Parathyroid adenoma (tissue), 2 donors: ENCODE measurements at regions not wholly inside any gene's neighbourhood (a gene's known extent, or its start where the extent isn't known, plus 50 kb on each side); places are given as distances from the start of the nearest gene placed in this dataset.
"Not testable (repeated sequence)": the region's sequence is repeated elsewhere in the genome, so short reads cannot be mapped to it uniquely, and the experiment has no call there.

Source experiments
- H2AFZ ChIP-seq: fragments of 300-600 bp; sonication (generic); one replicate; pipeline ENCODE4 v1.7.0; 2017; ENCODE audit warnings: antibody characterized with exemption, mild to moderate bottlenecking
- H3K27ac ChIP-seq: fragments of 300-600 bp; sonication (generic); one replicate; pipeline ENCODE4 v1.7.0; 2017
- H3K27me3 ChIP-seq: fragments of 300-600 bp; sonication (generic); one replicate; pipeline ENCODE4 v1.7.0; 2017; ENCODE audit warnings: low read length; ENCODE audit not compliant: control insufficient read depth, insufficient read depth
- H3K36me3 ChIP-seq: fragments of 300-600 bp; sonication (generic); one replicate; pipeline ENCODE4 v1.7.0; 2017; ENCODE audit warnings: low read length; ENCODE audit not compliant: control insufficient read depth, insufficient read depth
- H3K4me1 ChIP-seq: fragments of 300-600 bp; sonication (generic); one replicate; pipeline ENCODE4 v1.7.0; 2017; ENCODE audit warnings: control low read depth
- H3K4me2 ChIP-seq: fragments of 300-600 bp; sonication (generic); one replicate; pipeline ENCODE4 v1.7.0; 2017; ENCODE audit warnings: low read length
- H3K4me3 ChIP-seq: fragments of 300-600 bp; sonication (generic); one replicate; pipeline ENCODE4 v1.7.0; 2017; ENCODE audit warnings: low read depth, low read length
- H3K79me2 ChIP-seq: fragments of 300-600 bp; sonication (generic); one replicate; pipeline ENCODE4 v1.7.0; 2017; ENCODE audit warnings: control low read depth
- H3K9ac ChIP-seq: fragments of 300-600 bp; sonication (generic); one replicate; pipeline ENCODE4 v1.7.0; 2017; ENCODE audit warnings: mild to moderate bottlenecking
- H3K9me3 ChIP-seq: fragments of 300-600 bp; sonication (generic); one replicate; pipeline ENCODE4 v1.7.0; 2017; ENCODE audit warnings: low read length; ENCODE audit not compliant: control insufficient read depth
- TF ChIP-seq, protein P1 (sequence below): fragments of 300-600 bp; sonication (generic); IDR thresholded peaks from one replicate; pipeline ENCODE4 v1.7.0; 2017; ENCODE audit warnings: antibody characterized with exemption, mild to moderate bottlenecking
- donor health status: primary hyperparathyroidism.

- H2AFZ ChIP-seq: no peak overlapping the region
- H3K79me2 ChIP-seq: no peaks in the 10 kb centered on the region
- H3K9ac ChIP-seq: no peak overlapping the region
- TF ChIP-seq, protein P1, sequence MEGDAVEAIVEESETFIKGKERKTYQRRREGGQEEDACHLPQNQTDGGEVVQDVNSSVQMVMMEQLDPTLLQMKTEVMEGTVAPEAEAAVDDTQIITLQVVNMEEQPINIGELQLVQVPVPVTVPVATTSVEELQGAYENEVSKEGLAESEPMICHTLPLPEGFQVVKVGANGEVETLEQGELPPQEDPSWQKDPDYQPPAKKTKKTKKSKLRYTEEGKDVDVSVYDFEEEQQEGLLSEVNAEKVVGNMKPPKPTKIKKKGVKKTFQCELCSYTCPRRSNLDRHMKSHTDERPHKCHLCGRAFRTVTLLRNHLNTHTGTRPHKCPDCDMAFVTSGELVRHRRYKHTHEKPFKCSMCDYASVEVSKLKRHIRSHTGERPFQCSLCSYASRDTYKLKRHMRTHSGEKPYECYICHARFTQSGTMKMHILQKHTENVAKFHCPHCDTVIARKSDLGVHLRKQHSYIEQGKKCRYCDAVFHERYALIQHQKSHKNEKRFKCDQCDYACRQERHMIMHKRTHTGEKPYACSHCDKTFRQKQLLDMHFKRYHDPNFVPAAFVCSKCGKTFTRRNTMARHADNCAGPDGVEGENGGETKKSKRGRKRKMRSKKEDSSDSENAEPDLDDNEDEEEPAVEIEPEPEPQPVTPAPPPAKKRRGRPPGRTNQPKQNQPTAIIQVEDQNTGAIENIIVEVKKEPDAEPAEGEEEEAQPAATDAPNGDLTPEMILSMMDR: no peak
- H3K36me3 ChIP-seq: no peaks in the 10 kb centered on the region
- H3K27me3 ChIP-seq: no peaks in the 10 kb centered on the region
- H3K4me1 ChIP-seq: no peaks in the 10 kb centered on the region
- no peak overlapping the region for H3K4me3 ChIP-seq
- H3K4me2 ChIP-seq: no peak overlapping the region
- no peaks in the 10 kb centered on the region for H3K9me3 ChIP-seq
- no peak overlapping the region for H3K27ac ChIP-seq
Measured at GRCh38 chr11:16505481-16505880, 149.1 kb upstream of the SOX6 start.

GRCh38 chr11:16503891-16504290 is 147.5 kb upstream of the SOX6 start:
- not testable (repeated sequence) for H3K4me1 ChIP-seq, H3K4me2 ChIP-seq, H3K4me3 ChIP-seq, H3K27ac ChIP-seq, H3K9ac ChIP-seq, H2AFZ ChIP-seq, H3K9me3 ChIP-seq, H3K27me3 ChIP-seq, H3K79me2 ChIP-seq, H3K36me3 ChIP-seq

DNA sequence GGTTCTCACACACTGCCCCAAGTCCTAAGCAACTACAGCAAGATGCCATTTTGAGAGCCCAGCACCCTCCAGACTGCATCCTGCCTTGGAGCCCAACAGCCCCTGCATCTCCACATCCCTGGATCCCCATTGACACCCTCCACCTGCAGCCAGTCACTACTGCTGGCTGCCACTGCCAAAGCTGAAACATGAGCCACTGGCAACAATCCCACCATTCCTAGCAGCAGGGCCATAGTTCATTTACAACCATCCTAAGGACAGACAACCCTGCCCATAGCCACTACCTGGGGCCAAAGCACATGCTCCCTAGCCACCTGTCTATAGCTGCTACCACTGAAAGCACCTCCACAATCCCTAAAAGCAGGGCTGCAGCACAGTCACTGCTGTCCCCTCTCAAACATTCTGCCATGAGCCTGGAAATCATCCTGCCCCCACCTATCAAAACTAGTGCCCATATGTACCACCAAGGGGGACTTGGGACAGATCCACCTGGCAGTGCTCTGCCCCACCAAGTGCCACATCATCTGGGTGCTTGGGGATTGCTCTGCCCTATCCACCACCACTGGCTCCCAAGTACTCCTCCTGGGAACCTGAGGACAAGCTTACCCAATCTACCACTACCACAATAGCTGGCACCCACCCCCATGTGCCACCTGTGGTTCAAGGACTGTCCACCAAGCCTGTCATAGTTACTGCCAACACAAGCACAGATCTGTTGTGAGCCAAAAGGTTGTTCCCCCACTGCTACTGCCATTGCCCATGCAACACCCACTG is 138.8 kb upstream of the SOX6 start:
- TF ChIP-seq, protein P1: no peak
- no peak overlapping the region for H3K4me3 ChIP-seq

DNA sequence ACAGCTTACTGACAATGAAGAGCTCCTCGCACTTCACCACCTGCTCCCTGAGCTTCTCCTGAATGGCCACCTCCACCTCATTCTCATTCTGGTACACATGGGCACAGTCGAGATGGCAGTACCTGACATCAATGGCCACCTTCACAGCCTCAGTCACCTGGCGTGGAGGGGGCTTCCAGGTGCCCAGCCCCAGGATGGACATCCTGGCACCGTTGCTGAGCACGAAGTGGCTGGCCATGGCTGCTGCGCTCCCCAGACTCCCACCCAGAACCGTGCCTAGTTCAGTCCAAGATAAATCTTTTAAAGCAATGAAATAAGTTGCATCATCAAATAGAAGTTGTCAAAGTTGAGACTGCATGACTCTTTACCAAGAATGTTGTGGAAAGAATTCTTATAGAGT is 128.1 kb upstream of the SOX6 start:
- no peaks in the 10 kb centered on the region for H3K79me2 ChIP-seq
- no peaks in the 10 kb centered on the region for H3K27me3 ChIP-seq
- H3K4me3 ChIP-seq: no peak overlapping the region
- H3K36me3 ChIP-seq: no peaks in the 10 kb centered on the region
- no peak overlapping the region for H3K9ac ChIP-seq
- no peaks in the 10 kb centered on the region for H3K4me1 ChIP-seq
- no peaks in the 10 kb centered on the region for H3K9me3 ChIP-seq
- no peak overlapping the region for H3K4me2 ChIP-seq
- no peak overlapping the region for H2AFZ ChIP-seq
- TF ChIP-seq, protein P1: no peak
- no peak overlapping the region for H3K27ac ChIP-seq

More for the DNA sequence above, 138.8 kb upstream of the SOX6 start:
- no peak overlapping the region for H3K4me2 ChIP-seq
- H3K9me3 ChIP-seq: no peaks in the 10 kb centered on the region
- H3K4me1 ChIP-seq: no peaks in the 10 kb centered on the region
- no peak overlapping the region for H3K9ac ChIP-seq
- no peaks in the 10 kb centered on the region for H3K27me3 ChIP-seq
- H2AFZ ChIP-seq: no peak overlapping the region
- H3K36me3 ChIP-seq: no peaks in the 10 kb centered on the region
- H3K27ac ChIP-seq: no peak overlapping the region
- H3K79me2 ChIP-seq: no peaks in the 10 kb centered on the region

DNA sequence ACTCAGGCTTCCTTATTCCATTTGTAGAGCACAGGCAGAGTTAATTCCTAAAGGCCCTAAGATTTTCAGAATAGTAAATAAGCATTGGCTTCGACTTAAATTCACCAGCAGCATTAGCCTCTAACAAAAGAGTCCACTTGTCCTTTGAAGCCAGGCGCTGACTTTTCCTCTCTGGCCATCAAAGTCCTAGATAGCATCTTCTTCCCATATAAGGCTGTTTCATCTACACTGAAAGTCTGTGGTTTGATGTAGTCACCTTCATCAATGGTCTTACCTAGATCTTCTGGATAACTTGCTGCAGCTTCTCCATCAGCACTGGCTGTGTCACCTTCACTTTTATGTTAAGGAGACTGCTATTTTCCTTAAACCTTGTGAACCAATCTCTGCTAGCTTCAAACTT is 118.3 kb upstream of the SOX6 start:
- H3K36me3 ChIP-seq: no peaks in the 10 kb centered on the region
- H3K27ac ChIP-seq: no peak overlapping the region
- H3K27me3 ChIP-seq: no peaks in the 10 kb centered on the region
- no peak overlapping the region for H3K4me3 ChIP-seq
- H2AFZ ChIP-seq: no peak overlapping the region
- no peaks in the 10 kb centered on the region for H3K9me3 ChIP-seq
- TF ChIP-seq, protein P1: no peak
- H3K4me1 ChIP-seq: no peaks in the 10 kb centered on the region
- H3K79me2 ChIP-seq: no peaks in the 10 kb centered on the region
- H3K4me2 ChIP-seq: no peak overlapping the region
- no peak overlapping the region for H3K9ac ChIP-seq
